ENCODE measurements at regions not wholly inside any gene's neighbourhood (a gene's known extent, or its start where the extent isn't known, plus 50 kb on each side); places are given as distances from the start of the nearest gene placed in this dataset.
"Not testable (repeated sequence)": the region's sequence is repeated elsewhere in the genome, so short reads cannot be mapped to it uniquely, and the experiment has no call there.

DNA sequence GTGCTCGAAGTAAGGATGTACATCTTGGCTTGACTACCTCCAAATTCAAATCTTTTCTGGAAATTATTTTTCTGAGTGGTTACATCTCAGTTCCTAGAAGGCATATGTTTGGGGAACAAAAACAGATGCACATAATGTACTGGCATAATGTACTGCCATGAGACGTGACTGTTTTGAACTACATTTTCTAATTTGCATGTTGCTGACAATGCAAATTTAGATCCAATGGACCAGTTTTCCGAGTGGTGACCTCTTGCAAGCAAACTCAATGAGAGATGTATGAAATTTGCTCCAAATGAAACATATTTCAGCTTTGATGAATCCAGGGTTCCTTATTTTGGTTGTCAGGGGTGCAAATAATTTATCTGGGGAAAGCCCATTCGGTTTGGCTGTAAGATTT lies 694.3 kb downstream of the GRXCR1 start:
- no peak overlapping the region for H3K4me3 ChIP-seq (ENCODE audit: low read depth, low read length)
- TF ChIP-seq, protein P1, sequence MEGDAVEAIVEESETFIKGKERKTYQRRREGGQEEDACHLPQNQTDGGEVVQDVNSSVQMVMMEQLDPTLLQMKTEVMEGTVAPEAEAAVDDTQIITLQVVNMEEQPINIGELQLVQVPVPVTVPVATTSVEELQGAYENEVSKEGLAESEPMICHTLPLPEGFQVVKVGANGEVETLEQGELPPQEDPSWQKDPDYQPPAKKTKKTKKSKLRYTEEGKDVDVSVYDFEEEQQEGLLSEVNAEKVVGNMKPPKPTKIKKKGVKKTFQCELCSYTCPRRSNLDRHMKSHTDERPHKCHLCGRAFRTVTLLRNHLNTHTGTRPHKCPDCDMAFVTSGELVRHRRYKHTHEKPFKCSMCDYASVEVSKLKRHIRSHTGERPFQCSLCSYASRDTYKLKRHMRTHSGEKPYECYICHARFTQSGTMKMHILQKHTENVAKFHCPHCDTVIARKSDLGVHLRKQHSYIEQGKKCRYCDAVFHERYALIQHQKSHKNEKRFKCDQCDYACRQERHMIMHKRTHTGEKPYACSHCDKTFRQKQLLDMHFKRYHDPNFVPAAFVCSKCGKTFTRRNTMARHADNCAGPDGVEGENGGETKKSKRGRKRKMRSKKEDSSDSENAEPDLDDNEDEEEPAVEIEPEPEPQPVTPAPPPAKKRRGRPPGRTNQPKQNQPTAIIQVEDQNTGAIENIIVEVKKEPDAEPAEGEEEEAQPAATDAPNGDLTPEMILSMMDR (IDR thresholded peaks at IDR 0.05; ENCODE audit: insufficient read depth, low read depth, low read length, missing control alignments), result no peak
- DNase-seq (ENCODE audit: low read depth), result no peak

DNA sequence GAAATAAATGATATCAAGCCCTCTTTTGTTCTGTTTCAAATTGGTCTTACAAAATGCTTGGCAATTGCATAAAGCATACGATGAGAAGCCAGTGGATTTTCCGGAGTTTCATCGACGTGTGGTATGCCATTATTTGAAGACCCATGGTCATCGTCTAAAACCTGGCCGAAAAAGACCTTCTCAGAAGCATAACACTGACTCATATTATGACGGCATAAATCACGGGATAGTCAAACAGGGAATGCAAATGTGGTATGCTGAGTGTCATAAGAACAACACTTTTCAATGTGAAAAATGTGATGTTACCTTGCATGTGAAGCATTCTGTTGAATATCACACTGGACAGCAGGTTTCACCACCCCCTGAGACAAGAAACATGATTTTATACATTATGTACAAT lies 695.2 kb downstream of the GRXCR1 start:
- no peak for DNase-seq (ENCODE audit: low read depth)
- TF ChIP-seq, protein P1 (IDR thresholded peaks at IDR 0.05; ENCODE audit: insufficient read depth, low read depth, low read length, missing control alignments), result no peak
- H3K4me3 ChIP-seq (ENCODE audit: low read depth, low read length), result no peak overlapping the region

DNA sequence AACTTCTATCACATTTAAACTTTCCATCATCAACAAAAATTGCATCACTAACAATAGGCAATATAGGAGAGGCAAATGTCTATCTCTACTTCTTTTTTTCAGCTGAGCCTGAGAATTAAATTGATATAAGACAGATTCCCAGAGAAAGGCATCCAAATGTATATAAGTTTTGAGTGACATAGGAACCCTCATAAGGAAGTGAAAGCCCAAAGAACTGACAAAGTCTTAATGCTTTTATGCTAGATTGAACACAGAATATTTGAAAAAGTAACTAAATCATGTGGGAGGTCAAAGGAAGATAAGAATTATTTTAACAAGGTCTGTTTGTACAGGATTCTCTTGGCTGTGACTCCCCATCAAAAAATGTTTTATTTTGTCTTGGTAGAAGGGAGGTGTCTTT lies 714.9 kb downstream of the GRXCR1 start:
- no peak for DNase-seq (ENCODE audit: low read depth)
- TF ChIP-seq, protein P1 (IDR thresholded peaks at IDR 0.05; ENCODE audit: insufficient read depth, low read depth, low read length, missing control alignments), result no peak
- no peak overlapping the region for H3K4me3 ChIP-seq (ENCODE audit: low read depth, low read length)

DNA sequence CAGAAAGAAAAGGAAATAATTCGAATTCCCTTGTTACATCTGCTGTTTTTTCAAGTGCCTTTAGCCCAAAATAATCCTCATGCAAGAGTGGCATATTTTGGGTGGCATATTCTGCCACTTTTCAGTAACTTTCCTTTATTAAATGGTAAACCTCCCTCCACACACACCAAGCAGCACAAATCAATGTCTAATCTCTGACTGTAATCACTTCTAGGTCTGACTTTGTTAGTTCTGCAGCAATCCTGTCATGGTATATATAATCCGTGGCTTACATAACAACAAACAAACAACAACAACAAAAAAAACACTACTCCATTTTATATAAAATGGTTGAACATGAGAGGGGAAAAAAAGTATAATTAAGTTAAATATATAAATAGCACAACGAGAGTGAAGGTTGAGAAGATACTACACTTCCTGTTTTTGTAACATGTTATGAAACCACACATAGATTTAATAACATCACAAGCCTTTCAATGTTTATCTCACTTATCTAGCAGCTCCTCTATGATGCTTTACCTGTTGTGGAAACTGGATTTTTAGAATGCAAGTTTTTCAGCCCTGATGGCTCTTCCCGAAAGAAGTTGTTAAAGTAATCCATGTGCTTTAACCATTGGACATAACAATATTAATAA lies 715.4 kb downstream of the GRXCR1 start:
- TF ChIP-seq, protein P1 (IDR thresholded peaks at IDR 0.05; ENCODE audit: insufficient read depth, low read depth, low read length, missing control alignments), result no peak
- no peak for DNase-seq (ENCODE audit: low read depth)
- H3K4me3 ChIP-seq (ENCODE audit: low read depth, low read length), result no peak overlapping the region

DNA sequence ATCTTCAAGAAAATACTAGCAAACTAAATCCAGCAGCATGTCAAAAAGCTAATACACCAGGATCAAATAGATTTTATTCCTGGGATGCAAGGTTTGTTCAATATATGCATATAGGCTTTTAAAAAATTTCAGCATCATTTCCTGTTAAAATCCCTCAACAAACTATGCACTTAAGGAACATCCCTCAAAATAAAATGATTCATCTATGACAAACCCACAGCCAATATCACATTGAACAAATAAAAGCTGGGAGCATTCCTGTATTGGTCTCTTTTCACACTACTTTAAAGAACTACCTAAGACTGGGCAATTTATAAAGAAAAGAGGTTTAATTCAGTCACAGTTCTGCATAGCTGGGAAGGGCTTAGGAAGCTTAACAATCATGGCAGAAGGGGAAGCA lies 726.7 kb downstream of the GRXCR1 start:
- no peak for DNase-seq (ENCODE audit: low read depth)
- TF ChIP-seq, protein P1 (IDR thresholded peaks at IDR 0.05; ENCODE audit: insufficient read depth, low read depth, low read length, missing control alignments), result no peak
- H3K4me3 ChIP-seq (ENCODE audit: low read depth, low read length), result no peak overlapping the region

DNA sequence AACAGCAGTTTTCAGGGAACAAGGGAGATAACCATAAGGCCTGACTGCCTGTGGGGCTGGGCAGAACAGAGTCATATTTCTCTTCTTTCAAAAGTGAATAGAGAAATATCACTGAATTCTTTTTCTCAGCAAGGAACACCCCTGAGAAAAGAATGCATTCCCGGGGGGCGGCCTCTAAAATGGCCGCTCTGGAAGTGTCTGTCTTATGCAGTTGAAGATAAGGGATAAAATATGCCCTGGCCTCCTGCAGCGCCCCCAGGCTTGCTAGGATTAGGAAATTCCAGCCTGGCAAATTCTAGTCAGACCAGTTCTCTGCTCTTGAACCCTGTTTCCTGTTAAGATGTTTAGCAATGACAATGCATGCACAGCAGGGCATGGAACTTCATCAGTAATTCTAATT lies 745.4 kb downstream of the GRXCR1 start:
- not testable (repeated sequence) for H3K4me3 ChIP-seq (ENCODE audit: low read depth, low read length); DNase-seq (ENCODE audit: low read depth)

DNA sequence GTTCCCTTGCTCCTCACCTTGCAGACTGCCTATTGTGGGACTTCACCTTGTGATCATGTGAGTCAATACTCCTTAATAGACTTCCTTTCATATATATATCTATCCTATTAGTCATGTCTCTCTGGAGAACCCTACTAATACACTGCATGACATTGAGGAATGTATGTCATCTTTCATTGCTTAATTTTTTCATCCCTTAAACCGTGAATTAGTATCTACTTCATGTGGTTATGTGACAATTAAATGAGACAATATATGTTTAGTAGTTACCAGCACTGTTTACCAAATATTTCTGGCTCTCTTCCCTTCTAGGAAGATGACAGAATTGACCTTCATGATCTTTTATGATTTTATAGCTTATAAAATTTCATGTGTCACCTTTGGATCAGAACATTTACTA lies 759.5 kb downstream of the GRXCR1 start:
- no peak for DNase-seq (ENCODE audit: low read depth)
- TF ChIP-seq, protein P1 (IDR thresholded peaks at IDR 0.05; ENCODE audit: insufficient read depth, low read depth, low read length, missing control alignments), result no peak
- no peak overlapping the region for H3K4me3 ChIP-seq (ENCODE audit: low read depth, low read length)

DNA sequence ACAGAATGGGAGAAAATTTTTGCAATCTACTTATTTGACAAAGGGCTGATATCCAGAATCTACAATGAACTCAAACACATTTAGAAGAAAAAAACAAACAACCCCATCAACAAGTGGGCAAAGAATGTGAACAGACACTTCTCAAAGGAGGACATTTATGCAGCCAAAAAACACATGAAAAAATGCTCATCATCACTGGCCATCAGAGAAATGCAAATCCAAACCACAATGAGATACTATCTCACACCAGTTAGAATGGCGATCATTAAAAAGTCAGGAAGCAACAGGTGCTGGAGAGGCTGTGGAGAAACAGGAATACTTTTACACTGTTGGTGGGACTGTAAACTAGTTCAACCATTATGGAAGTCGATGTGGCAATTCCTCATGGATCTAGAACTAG lies 767.0 kb downstream of the GRXCR1 start:
- DNase-seq (ENCODE audit: low read depth); H3K4me3 ChIP-seq (ENCODE audit: low read depth, low read length): not testable (repeated sequence)

- DNase-seq (ENCODE audit: low read depth); H3K4me3 ChIP-seq (ENCODE audit: low read depth, low read length): not testable (repeated sequence)
Observed at GRCh38 chr4:43672265-43672885, 776.2 kb downstream of the KCTD8 start.

Measured in GM12865 (cell line).